ENCODE measurements at regions not wholly inside any gene's neighbourhood (a gene's known extent, or its start where the extent isn't known, plus 50 kb on each side); places are given as distances from the start of the nearest gene placed in this dataset.

- H3K4ac ChIP-seq (ENCODE audit: low read depth, low read length) = no peak overlapping the region
- no peak overlapping the region for H3K4me2 ChIP-seq (ENCODE audit: insufficient read depth, insufficient read length, low read length)
- H3K23me2 ChIP-seq (ENCODE audit: insufficient read length, low read depth, low read length, poor library complexity, severe bottlenecking) = no peaks in the 10 kb centered on the region
- TF ChIP-seq, protein P1, sequence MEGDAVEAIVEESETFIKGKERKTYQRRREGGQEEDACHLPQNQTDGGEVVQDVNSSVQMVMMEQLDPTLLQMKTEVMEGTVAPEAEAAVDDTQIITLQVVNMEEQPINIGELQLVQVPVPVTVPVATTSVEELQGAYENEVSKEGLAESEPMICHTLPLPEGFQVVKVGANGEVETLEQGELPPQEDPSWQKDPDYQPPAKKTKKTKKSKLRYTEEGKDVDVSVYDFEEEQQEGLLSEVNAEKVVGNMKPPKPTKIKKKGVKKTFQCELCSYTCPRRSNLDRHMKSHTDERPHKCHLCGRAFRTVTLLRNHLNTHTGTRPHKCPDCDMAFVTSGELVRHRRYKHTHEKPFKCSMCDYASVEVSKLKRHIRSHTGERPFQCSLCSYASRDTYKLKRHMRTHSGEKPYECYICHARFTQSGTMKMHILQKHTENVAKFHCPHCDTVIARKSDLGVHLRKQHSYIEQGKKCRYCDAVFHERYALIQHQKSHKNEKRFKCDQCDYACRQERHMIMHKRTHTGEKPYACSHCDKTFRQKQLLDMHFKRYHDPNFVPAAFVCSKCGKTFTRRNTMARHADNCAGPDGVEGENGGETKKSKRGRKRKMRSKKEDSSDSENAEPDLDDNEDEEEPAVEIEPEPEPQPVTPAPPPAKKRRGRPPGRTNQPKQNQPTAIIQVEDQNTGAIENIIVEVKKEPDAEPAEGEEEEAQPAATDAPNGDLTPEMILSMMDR (conservative IDR thresholded peaks at IDR 0.05) = no peak
- Mint-ChIP-seq H3K4me3 (no peak overlapping the region), H3K9me3 (peaks cover 0 to 2% of the 10 kb centered on the region in 2 experiments; a peak in 1 of 5 replicates), H3K4me1 (no peaks in the 10 kb centered on the region), H3K27ac (no peak overlapping the region), H3K27me3 (ENCODE audit: low read depth) (no peaks in the 10 kb centered on the region; the same call in 1 of the 2 replicates), H3K36me3 (ENCODE audit: insufficient read depth in 1 of 3, low read depth in 3 of 3) (no peaks in the 10 kb centered on the region)
- H3K27me3 ChIP-seq (ENCODE audit: insufficient read depth, low read length) = no peaks in the 10 kb centered on the region
- no peaks in the 10 kb centered on the region for H3K9me3 ChIP-seq (ENCODE audit: control insufficient read depth, low read depth, low read length)
- H3T11ph ChIP-seq (ENCODE audit: low read length) = no peak overlapping the region
- no peak overlapping the region for H2AK5ac ChIP-seq (ENCODE audit: insufficient read length, low read length)
- no peak for DNase-seq
- no peak overlapping the region for H3K14ac ChIP-seq (ENCODE audit: insufficient read depth, low read length)
- H4K20me1 ChIP-seq (ENCODE audit: control insufficient read depth, insufficient read depth, insufficient read length) = no peaks in the 10 kb centered on the region
- H3K23ac ChIP-seq (ENCODE audit: insufficient read length, low read depth, low read length) = no peak overlapping the region
- no peak overlapping the region for H4K91ac ChIP-seq (ENCODE audit: insufficient read length, low read depth, low read length)
- no CpG with 5 or more reads among the region's 1 CpG for WGBS (ENCODE audit: extremely low coverage, insufficient read length, low lambda C conversion rate)
- no peak overlapping the region for H2BK12ac ChIP-seq (ENCODE audit: insufficient read length, low read depth, low read length)
- H3K56ac ChIP-seq (ENCODE audit: insufficient read length, low read depth, low read length) = no peak overlapping the region
- no peaks in the 10 kb centered on the region for H3K79me2 ChIP-seq (ENCODE audit: insufficient read depth, low read length)
- no peak overlapping the region for H2BK120ac ChIP-seq (ENCODE audit: low read depth, low read length, poor library complexity, severe bottlenecking)
- no peak overlapping the region for H3K27ac ChIP-seq (ENCODE audit: insufficient read length, low read depth, low read length)
- no peaks in the 10 kb centered on the region for H3K79me1 ChIP-seq (ENCODE audit: insufficient read depth, low read depth, low read length, poor library complexity, severe bottlenecking)
- no peak overlapping the region for H4K8ac ChIP-seq (replicated peaks; ENCODE audit: insufficient read length, low read depth, low read length)
- H2AFZ ChIP-seq (ENCODE audit: low read length) = no peak overlapping the region
- H2BK5ac ChIP-seq (ENCODE audit: insufficient read length, low read length) = no peak overlapping the region
- H3K18ac ChIP-seq (ENCODE audit: insufficient read length, low read depth, low read length) = no peak overlapping the region
- H4K5ac ChIP-seq (ENCODE audit: insufficient read length, low read depth, low read length) = no peak overlapping the region
- no peak overlapping the region for H3K9ac ChIP-seq (ENCODE audit: extremely low read depth, insufficient read length, low read length)
- H2BK15ac ChIP-seq (ENCODE audit: low read depth, low read length) = no peak overlapping the region
- no peak overlapping the region for H2BK20ac ChIP-seq (ENCODE audit: low read depth, low read length, poor library complexity, severe bottlenecking)
- no peaks in the 10 kb centered on the region for H3K4me1 ChIP-seq (ENCODE audit: insufficient read depth, low read length)
Measured at GRCh38 chr6:54624216-54624615, 222.4 kb upstream of the FAM83B start.

Measured in H9 (cell line).